ENCODE measurements at regions not wholly inside any gene's neighbourhood (a gene's known extent, or its start where the extent isn't known, plus 50 kb on each side); places are given as distances from the start of the nearest gene placed in this dataset.

GRCh38 chr18:11215216-11215615 lies 65.8 kb upstream of the PIEZO2 start:
- TF ChIP-seq ZNF10 (tag by site-specific recombination; IDR thresholded peaks at IDR 0.05) (no peak), ZBTB17 (tag by site-specific recombination; IDR thresholded peaks at IDR 0.05) (no peak), ZNF175 (tag by site-specific recombination; IDR thresholded peaks at IDR 0.05) (no peak), CTCF (tag by site-specific recombination; IDR thresholded peaks at IDR 0.05) (no peak), ZNF785 (tag by site-specific recombination; IDR thresholded peaks at IDR 0.05) (no peak), GLI2 (tag by site-specific recombination; IDR thresholded peaks at IDR 0.05; ENCODE audit: borderline replicate concordance, low read depth) (no peak), ZNF76 (tag by site-specific recombination; IDR thresholded peaks at IDR 0.05; ENCODE audit: borderline replicate concordance, low read depth) (no peak), ZBTB7A (tag by site-specific recombination; IDR thresholded peaks at IDR 0.05; ENCODE audit: low read depth) (no peak), PATZ1 (tag by site-specific recombination; IDR thresholded peaks at IDR 0.05) (no peak), KLF9 (tag by site-specific recombination; IDR thresholded peaks at IDR 0.05; ENCODE audit: low read depth) (no peak), ZBTB48 (tag by site-specific recombination; IDR thresholded peaks at IDR 0.05) (no peak), MYNN (tag by site-specific recombination; IDR thresholded peaks at IDR 0.05; ENCODE audit: borderline replicate concordance) (no peak), KLF1 (tag by site-specific recombination; IDR thresholded peaks at IDR 0.05) (no peak)
